DMS 273 treated with DMSO at 0.1 percent for 48 hours (cell line): ENCODE measurements at regions not wholly inside any gene's neighbourhood (a gene's known extent, or its start where the extent isn't known, plus 50 kb on each side); places are given as distances from the start of the nearest gene placed in this dataset.
"Not testable (repeated sequence)": the region's sequence is repeated elsewhere in the genome, so short reads cannot be mapped to it uniquely, and the experiment has no call there.

ENCODE experiments used
- DNase-seq: peaks from one replicate; lab custom pipeline; 2025; lab: John Stamatoyannopoulos, UW

DNA sequence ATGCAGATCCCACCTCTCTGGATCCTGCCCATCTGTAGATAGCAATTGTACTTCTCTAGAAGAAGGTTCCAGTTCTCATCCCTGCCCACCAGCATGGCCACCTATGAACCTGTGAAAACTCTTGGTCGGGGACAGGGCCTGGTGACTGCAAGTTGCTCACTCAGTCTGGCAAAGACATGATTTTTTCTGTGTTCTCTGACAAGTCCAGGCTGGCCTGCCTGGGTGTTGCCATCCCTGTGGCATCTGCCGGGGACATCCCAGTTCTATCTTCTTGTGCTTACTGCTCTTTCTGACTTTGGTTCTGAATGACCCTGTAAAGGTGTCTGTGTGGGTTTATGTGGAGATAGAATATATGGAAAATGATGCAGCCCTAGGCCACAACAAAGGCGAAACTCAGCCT lies 545.8 kb downstream of the INSC start:
- no peak for DNase-seq

GRCh38 chr11:15662285-15662684 lies 547.6 kb downstream of the INSC start:
- no peak for DNase-seq

GRCh38 chr11:15663777-15664218 lies 549.1 kb downstream of the INSC start:
- no peak for DNase-seq

- no peak for DNase-seq
Measured at GRCh38 chr11:15665368-15665871, 550.7 kb downstream of the INSC start.

DNA sequence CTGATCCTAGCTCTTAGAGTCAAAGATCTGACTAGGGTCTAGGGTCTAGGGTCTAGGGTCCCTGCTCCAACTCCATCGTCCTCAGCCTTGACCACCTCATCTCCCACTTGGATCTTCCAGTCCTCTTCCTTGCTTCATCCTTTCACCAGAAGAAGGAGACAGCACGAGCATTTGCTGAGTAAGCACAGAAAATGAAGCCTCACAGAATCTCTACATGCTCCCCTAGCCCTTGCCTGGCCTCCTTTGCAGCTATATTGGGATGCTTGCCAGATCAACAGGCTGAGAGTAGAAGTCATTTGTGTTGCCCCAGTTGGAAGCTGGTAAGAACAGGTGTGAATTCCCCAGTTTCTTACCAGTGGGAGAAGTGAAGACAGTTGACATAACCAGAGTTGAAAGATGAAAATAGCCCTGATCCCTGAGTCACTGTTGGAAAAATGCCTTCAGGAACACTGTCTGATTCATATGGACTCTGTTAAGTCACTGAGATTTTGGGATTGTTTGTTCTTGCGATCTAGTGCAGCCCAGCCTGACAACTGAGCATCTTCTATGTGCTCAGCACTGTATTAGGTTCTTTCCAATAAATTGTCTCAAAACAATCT lies 552.5 kb downstream of the INSC start:
- DNase-seq: no peak

DNA sequence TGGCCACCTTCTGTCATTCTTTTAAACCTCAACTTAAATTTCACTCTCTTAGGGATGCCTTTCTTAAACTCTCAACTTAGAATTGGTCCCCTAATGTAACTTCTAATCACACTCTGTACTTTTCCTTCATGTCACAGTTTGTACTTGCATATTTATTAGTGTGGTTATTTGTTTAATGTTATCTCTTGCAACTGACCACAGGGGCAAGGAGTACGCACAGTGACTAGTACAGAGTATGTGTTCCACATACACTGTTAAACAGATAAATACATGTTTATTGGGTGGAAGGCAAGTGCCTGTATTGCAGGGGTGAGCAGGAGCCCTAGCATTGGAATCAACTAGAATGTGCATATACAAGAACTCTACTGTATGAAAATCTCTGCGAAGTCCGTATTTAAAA lies 554.0 kb downstream of the INSC start:
- DNase-seq: no peak

- DNase-seq: no peak
Measured at GRCh38 chr11:15670520-15671070, 555.9 kb downstream of the INSC start.

DNA sequence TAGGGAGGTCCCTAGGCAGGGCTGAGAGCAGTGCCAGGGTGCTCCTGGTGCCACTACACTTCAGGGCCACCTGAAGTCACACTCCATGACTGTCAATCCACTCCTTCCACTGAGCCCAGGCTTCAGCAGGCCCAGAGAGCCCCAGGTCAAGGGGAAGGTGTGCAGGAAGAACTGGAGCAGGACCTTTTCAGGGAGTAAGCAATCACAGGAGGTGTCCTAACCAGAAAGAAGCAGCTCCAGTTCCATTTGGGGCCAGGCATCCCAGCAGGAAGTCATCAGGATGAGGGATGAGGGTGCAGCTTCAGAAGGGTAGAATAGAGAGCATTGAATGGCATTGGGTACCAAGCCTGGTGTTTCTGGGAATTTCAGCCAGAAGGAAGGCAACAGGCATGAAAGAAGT lies 556.5 kb downstream of the INSC start:
- no peak for DNase-seq

- no peak for DNase-seq
Measured at GRCh38 chr11:15672825-15673224, 558.1 kb downstream of the INSC start.

- DNase-seq: peak; percentile 84
Measured at GRCh38 chr11:15673408-15673831, 558.7 kb downstream of the INSC start.

DNA sequence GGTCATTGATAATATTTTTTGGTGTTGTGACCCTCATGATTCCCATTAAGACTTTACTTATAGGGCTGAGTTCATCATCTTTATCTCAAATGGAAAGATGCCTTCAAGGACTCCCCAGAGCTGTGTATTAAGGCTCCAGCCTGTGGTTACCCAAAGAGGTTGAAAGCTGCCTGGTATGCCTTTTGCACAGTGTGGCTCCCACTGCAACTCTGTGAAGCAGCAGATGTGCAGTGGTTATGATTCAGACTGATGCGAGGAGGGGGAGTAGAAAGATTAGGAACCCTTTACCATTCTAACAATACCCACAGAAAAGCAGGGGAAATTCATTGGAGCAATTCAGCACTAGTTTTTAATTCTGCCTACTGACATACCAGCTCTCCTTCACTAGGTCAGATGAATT lies 560.0 kb downstream of the INSC start:
- no peak for DNase-seq

DNA sequence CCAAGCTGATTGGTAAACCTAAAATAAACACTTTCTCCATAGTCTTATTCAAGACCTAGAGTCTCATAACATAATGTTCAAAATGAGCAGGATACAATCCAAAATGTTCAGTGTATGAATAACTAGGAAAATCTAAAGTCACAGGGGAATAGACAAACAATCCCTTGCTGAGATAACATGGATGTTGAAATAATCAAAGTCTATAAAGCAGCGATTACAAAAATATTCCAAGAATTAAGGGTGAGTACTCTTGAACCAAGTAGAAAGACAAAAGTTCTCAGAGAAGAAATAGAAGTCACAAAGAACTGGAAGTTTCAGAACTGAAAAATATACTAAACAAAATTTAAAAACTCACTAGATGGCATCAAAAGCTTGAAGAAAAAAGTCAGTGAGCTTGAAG lies 561.0 kb downstream of the INSC start:
- no peak for DNase-seq

DNA sequence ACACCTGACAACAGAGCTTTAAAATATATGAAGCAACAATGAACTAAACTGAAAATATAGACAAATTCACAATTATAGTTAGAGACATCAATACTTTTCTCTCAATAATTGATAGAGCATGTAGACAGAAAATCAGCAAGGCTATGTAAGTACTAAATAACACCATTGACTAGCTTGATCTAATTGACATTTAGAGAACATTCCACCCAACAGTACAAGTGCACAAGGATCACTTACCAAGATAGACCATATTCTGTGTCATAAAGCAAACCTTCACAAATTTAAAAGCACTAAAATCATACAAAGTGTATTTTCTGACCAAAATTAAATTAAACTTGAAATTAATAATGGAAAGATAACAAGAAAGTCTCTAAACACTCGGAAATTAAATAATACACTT lies 562.5 kb downstream of the INSC start:
- no peak for DNase-seq

DNA sequence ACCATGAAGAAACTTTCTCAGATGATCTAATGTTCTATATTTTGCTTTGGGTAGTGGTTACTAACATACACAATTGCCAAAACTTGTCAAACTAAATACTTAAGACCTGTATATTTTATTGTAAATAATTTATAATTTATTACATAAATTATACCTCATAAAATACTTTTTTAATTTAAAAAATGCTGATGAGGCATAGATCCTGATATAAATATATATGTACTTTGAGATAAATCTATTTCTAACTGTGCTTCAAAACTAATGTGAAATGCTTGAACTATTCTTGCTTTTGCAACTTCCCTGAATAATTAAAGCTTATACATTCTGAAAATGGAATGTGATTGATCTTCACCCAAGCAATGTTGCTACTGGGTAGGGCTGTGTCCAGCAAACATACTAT lies 568.8 kb downstream of the INSC start:
- DNase-seq: no peak

DNA sequence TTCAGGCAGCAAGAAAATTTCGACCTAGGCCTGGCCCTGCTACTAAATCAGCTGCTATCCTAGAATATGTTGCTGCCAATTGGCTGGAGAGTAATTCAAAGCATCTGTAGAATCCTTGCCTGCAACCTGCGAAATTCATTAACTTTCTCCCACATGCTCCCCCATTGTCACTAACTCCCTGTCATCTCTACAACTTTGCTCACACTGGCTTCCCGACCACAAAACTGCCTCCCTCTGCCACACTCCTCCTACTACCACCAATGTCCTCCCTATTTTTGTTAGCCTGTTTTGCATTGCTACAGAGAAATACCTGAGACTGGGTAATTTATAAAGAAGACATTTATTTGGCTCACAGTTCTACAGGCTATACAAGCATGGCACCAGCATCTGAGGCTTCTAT lies 570.6 kb downstream of the INSC start:
- DNase-seq: no peak

DNA sequence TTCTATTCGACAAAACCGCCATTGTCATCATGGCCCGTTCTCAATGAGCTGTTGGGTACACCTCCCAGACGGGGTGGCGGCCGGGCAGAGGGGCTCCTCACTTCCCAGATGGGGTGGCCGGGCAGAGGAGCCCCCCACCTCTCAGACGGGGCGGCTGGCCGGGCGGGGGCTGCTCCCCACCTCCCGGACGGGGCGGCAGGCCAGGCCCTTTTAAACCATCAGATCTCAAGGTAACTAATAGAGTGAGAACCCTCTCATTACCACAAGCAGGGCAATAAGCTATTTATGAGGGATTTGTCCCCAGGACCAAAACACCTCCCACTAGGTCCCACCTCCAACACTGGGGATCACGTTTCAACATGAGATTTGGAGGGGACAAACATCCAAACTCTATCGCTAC lies 571.5 kb downstream of the INSC start:
- not testable (repeated sequence) for DNase-seq

DNA sequence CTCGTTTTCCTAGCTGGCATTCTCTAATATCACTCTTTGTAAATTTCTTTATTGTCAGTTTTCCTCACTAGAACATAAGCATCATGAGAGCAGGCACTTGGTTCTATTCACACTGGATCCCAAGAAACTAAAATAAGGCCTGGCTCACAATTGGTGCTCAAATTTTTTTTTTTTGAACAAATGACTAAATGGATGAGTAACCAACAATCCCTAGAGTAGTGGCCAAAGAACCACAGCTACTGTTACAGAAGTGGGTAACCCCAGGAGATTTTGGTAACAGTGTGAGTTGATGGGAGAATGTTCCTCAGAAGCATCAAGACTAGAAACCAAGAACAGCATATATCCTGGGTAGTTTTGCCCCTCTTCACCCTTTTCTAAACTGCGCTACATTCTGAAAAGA lies 572.6 kb downstream of the INSC start:
- DNase-seq: no peak

DNA sequence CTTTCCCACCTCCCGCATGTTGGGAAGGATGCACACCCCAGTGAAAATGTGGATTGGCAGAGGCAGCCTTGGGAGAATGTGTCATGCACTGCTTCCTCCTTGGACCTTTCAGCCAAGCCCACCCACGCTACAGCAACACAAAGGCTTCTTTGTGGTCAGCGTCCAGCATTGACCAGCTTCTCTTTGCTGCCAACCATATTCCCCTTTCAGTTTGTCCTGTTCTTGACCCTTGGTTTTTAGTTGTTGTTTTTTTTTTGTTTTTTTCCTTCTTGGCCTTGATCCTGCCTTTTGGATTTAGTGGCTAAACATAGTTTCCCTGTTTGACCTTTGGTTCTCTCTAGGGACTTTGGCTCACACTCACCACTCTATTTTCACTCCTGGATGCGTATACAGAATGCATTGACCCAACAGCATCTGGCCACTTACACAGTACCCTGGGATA lies 573.6 kb downstream of the INSC start:
- DNase-seq: no peak

DNA sequence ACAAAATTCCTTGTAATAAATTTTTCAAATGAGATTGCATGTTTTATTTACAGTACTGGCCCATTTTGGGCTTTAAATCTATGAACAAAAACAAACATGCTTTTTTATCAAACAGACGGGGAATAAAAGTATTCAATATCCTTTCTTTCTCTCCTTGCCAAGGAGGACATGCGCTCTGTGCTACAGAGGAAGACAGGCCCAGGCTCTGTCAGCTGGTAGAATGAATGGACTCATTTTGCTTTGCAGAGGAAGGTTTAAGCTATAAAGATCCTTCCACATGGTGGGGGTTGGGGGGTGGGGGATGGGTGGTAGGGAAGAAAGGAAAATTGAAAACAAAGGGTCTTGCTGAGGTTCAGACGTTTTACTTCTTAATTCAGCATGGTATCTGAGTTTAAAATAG lies 575.6 kb downstream of the INSC start:
- DNase-seq: no peak

GRCh38 chr11:15692739-15693138 lies 578.0 kb downstream of the INSC start:
- no peak for DNase-seq

GRCh38 chr11:15695096-15695721 lies 580.5 kb downstream of the INSC start:
- DNase-seq: no peak

GRCh38 chr11:15696069-15696468 lies 581.3 kb downstream of the INSC start:
- no peak for DNase-seq

- DNase-seq: no peak
Measured at GRCh38 chr11:15697437-15698236, 582.9 kb downstream of the INSC start.
